DMS79 treated with DMSO at 0.1 percent for 48 hours (cell line): ENCODE measurements at regions not wholly inside any gene's neighbourhood (a gene's known extent, or its start where the extent isn't known, plus 50 kb on each side); places are given as distances from the start of the nearest gene placed in this dataset.
"Not testable (repeated sequence)": the region's sequence is repeated elsewhere in the genome, so short reads cannot be mapped to it uniquely, and the experiment has no call there.

ENCODE experiments used
- DNase-seq: peaks from one replicate; lab custom pipeline; 2025; lab: John Stamatoyannopoulos, UW

DNA sequence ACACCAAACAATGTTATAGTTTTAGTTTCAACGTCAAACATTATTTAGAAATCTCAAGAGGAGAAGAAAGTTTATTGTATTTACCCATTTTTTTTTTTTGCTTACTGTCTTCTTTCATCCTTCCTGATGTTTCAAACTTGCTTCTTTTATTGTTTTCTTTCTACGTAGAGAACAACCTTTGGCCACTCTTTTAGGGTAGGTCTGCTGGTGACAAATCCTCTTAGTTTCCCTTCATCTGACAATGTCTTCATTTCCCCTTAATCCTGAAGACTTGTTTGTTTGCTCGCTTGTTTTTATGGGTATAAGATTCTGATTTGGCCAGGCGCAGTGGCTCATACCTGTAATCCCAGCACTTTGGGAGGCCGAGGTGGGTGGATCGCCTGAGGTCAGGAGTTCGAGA lies 89.1 kb downstream of the RHOU start:
- no peak for DNase-seq

DNA sequence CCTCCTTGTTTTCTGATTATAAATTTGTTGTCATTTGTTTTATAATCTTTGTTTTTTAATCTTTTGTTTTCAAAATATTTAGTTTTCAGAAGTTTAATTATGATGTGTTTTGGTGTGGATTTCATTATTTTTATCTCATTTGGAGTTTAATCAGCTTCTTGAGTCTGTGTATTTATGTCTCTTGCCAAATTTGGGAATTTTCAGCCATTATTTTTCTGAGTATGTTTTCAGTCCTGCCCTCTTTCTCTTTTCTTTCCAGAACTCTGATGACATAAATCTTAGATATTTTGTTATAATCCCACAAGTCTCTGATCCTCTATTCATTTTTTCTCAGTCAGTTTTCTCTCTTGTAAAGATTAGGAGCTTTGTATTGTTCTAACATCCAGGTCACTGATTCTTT lies 89.8 kb downstream of the RHOU start:
- DNase-seq = no peak

DNA sequence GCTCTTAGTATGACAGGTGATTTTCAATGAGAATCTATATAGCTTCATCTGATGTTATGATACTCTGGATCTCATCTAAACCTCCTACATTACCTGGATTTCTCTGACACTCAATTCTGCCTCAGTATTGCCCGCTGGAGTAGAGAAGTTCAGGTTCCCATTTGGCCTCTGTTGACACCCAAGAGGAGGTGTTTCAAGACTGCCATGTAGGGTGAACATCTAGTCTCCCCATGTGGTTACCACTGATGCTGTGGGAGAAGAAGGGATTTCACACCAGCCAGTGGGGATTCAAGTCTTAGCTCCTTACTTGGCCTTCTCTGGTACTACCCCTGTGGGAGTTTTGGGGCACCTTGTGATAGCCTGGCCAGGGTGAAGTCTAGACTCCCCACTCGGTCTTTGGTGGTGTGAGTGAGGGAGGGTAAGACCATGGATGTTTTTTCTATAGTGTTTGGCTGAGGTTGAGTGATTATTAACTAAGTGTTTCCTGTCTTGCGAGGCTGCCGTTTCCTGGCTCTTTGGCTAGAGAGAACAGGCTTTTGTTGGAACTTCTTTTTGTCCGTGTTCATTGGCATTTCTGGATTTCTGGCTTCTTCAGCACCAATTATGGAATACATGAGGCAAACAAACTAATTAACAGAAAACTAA lies 90.7 kb downstream of the RHOU start:
- DNase-seq = no peak

DNA sequence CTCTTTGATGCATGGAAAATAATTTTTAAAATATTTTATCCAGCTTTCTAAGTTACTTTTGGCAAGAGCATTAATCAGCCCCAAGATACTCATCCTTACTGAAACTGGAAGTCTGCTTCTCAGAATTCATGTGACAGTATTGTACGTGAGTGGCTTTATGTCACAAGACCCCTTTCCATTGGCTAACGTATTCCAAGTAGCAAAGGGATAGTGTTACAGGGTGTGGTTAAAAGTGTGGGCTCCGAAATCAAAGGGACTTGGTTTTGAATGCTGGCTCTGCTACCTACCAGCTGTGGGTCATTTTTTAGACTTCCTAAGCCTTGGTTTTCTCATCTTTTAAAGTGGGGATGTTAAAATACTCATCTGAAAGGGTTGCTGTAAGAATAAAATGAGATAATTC lies 91.7 kb downstream of the RHOU start:
- DNase-seq = no peak

DNA sequence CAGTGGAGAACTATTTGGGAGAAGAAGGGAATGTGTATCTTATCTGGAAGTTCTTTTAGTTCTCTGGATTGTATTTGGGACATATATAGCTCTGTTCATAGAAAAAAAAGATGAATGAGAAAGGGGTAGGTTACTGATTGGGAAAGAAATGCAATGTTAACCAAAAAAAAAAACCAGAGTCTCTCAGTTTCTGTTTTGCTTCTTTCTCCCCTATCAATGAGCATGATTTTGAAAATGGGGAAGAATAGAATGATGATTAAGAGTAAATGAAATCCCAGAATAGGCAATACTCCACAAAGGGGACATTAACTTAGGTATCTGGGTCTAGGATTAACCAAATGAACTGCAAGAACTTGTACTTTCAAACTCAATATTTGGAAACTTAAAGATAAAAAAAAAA lies 92.9 kb downstream of the RHOU start:
- no peak for DNase-seq

DNA sequence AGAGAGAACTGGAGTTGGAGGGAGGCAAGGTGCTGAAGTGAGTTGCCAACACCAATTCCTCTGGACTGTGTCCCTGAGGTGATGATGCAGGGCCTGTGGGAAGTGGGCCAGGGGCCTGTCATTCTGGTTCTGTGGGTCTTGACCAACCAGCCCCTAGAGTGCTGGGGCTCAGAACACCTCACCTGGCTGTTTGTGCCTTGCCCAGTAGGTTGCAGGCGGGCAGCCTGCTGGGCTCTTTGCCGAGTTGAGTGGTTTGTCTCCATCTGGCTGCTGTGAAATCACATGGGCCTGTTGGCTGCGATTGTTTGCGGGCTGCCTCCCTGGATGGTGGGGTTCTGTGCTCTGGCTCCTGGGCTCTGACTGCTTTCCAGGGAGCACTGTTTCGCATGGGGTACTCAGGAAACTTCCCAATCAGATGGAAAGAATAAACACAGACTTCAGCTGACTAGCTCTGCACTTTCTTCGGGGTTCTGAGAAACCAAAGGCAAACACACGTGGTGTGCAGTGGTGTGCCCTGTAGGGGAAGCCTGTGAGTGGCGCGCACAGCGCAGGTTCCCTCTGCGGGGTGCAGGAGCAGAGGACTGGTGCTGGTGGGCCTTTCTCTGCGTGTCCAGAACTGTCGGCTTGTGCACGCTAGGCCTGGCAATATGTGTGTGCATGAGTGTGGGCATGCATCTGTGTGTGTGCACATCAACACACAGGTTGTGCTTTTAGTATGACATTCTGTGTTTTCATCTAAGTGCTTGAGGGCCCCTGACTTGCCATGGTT lies 95.1 kb downstream of the RHOU start:
- no peak for DNase-seq

DNA sequence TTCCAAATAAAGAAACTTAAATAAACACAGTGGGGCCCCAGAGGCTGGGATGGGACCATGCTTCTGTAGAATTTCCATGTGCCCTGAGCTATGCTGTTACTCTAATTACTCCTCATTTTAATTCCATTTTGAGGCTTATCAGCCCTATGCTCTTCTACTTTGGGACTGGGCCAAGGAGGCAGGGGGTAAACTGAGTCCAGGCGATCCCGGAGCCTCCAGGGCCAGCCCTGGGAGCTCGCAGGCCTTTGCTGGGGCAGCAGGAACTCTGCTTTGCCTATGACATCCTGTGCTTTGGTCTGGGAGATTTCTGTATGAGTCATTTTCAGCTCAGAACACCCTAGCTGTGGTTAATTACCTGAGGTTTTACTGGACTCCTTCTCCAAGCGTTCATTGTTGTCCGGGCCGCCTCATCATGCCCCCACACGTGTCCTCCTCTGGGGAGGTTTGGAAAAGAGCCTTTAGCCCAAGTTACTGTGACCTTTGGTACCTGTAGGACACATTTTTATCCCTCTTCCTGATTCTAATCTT lies 95.7 kb downstream of the RHOU start:
- DNase-seq = no peak

DNA sequence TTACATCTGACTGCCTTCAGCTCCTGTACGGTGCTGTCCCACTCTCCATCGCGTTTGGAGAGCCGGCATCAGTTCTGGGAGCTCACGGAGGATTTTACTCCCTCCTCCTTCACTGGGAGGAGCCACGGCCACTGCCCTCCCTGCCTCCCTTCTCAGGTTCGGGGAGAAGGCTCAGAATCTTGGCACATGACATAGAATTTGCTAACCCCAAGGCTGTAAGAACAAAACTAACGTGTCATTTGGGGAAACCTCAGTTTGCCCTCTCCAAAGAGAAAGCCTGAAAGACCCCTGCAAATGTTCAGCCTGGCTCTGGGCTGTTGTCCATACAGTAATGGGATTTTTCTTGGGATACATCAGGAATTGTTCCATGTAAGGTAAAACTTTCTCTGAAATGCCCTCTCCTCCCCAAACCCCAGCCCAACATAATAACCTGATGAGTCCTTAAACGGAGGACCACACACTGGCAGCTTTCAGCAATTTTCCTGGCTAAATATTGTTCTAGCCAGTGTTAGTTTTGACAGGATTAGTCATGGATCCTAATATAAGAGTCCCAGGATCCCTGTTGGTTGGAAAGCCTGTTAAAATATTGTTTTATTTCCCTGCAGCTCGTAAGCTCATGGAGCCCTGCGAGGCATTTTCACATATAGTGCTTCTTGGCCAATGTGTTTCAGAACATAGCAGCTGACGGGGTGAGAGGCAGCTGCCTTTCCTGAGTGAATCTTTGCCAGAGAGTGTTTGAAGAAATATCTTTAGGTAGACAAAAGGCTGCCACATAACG lies 98.8 kb downstream of the RHOU start:
- DNase-seq = no peak

DNA sequence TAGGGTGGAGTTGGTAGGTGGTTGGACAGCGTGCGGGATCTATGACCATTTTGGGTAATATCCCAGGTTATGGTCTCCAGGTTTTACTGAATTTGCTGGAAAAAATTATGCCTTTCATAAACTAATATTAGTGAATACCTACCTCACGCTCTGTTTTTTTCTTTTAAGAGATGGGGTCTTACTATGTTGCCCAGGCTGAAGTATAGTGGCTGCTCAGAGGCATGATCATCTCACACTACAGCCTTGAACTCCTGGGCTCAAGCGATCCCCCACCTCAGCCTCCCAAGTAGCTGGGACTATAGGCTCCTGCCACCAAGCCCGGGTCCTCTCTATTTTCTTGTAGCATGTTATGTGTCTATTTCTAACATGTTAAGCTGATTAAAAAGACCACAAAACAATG lies 100.2 kb downstream of the RHOU start:
- DNase-seq = no peak

DNA sequence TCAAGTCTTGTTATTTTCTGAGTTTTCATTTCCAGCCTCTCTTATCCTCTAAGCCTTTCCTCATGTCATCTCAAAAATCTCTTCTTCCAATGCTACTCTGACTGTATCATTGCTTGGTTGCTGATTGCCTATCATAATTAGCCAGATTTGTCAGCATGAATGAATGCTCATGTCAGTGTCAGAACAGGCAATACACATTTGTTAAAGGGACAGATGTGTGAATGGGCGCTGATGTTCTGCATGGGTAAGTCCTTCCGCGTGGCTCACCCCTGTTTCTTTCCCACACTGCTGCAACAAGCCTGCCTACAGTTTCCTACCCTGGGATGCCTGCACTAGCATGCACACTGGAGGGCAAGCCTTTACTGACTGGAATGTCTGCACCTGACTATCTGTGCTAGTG lies 100.6 kb downstream of the RHOU start:
- no peak for DNase-seq

DNA sequence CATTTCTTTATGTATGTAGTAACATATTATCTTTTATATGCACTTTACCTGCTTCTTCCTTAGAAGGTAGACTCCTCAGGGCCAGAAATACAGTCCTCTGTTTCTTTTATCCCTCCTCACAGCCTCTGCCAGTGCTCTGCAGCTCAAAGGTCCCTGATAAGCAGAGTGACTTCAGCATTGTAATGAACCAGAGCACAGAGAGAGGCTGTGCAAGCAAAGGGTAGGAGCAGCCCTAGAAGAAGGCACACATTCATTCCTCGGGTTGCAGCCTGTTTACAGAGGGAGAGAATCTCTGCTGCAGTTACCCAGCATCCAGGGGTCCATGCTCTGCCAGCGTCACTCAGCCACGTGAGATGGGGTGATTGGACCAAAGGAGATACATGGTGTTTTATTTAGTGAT lies 101.1 kb downstream of the RHOU start:
- no peak for DNase-seq

DNA sequence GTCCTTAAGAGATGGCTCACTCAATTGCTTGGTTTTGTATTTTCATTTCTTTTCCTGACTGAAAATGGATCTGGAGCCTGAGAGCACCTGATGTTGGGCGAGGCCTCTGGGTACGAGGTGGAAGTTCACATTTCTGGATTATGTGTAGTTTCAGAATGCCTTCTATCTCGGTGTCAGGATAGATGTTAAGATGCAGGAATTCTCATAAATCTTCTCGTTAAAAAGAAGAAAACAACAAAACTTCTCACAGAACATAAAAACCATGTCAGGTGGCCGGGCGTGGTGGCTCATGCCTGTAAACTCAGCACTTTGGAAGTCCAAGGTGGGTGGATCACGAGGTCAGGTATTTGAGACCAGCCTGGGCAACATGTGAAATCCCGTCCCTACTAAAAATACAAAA lies 101.8 kb downstream of the RHOU start:
- DNase-seq = no peak

DNA sequence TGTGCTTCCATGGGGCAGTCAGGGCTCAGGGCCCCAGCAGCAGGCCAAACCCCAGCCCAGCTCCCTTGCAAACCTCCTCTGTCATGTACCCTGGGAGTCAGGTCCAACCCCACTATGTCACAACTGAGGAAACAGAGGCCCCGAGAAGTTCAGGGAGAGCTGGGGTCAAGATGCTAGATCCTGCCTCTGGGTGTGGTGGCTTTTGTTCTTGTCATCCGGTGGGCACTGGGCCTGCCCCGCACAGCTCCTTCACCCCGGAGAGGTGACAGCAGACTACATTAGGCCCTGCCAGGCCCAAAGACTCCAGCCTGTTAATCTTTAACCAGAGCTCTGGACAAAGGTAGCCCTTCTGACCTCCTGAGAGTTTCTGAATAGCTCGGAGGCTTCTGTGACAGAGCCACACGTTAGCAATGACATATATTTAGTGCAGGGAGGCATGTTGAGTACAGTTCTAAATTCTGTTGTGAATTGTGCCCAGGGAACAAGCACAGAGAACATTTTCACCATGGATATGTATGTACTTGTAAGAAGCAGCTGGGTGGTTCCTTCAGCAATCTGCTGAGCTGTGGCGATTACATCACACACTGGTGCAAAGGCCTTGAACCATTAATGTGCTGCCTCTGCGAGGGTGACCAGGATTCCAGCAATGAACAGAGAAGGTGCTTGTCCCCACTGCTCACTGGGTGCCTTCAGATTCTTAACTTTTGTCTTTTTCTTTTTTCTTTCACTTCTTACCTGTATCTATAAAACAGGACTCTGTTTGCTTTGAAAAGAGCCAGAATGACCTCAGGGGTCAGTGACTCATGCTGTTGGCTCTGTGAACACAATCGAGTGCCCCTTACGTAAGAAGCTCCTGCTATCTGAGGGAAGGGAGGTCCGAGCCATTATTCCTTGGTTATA lies 102.8 kb downstream of the RHOU start:
- no peak for DNase-seq

DNA sequence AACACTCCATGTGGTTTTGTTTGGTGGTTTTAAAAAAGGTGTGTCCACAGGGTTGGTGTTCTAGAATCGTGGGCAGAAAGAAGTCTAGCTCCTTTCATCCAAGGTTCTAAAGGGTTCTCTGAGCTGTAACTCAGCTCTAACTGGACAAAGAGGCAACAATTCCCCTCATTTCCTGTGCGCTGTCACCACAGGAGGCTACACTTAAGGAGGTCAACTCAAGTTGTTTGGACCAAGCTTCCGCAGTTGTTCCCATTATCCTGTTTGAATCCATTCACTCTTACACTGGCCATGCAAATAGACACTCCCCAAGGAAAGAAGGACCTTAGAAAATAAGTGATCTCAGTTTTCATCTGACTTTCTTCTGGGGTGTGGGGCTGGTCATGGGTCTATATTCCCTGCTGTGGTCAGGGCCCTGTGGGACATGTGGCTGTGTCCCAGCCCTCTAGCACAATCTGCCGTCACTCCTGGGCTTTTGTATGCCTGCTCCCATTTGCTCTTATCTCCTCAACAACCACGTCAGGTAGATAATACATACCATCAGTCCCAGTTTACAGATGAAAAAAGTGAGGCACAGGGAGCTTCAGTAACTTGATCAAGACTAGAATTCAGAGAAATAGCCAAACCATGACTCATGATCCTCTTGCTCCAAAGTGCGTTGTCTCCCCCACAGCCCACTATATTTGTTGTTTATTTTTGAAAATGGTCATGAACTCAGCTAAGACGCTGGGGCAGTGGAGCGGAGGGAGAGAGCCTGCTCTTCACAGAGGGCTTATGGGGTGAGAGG lies 103.6 kb downstream of the RHOU start:
- DNase-seq = no peak

DNA sequence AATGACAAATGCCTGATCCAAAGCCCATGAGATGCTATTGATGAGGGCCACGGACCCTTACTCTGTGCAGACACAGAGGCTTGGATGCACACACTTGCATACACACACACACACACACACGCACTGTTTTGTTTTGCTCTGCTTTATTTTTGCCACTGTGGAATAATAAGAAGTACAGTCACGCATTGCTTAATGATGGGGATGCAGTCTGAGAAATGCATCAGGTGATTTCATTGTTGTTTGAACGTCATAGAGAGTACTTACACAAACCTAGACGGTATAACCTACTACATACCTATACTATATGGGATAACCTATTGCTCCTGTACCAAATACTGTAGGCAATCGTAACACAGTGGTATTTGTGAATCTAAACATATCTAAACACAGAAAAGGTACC lies 104.4 kb downstream of the RHOU start:
- no peak for DNase-seq

DNA sequence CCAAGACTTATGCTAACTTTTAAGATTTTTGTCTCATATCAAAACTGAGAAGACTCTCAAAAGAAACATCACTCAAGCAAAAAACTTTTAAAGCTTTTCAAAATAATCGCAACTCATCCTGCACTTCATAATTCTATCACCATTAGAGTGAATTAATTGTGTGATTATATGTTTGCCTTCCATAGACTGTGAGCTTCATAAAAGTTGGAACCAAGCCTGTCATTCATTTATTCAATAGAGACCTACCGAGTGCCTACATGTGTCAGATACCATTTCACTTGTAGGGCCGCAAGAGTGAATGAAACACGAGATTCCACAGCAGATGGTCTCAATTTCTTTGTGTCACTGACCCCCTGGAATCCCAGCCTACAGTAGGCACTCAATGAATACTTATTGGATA lies 106.4 kb downstream of the RHOU start:
- DNase-seq = no peak

DNA sequence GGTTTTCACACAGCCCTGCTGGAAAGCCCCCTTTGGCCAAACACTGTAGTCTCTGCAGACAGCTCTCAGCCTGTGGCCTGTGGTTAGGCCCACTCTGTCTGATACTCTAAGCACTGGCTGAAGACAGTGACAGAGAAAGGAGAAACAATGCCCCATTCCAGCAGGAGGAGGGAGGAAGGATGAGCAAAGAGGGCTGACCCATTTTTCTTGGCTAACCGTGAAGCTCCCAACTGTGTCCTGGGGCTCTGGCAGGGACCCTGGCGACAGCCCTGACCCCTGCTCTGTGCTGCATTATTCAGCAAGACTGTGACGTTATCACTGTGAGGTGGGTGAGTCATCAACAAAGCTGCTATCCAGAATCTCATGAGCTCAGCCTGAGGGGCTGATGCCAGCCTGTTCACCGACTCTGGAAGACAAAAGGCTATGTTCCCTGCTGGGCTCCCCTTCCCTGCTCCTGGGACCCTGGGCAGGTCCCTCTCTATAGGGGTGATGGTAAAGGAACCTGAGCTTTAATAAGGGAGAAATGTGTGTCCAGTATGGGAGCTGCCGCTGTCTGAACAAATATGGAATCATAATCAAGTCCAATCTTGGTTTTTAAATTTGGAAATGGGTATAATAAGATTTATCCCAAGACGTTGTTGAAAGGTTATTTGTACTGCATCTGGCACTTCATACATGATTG lies 107.0 kb downstream of the RHOU start:
- DNase-seq = no peak

DNA sequence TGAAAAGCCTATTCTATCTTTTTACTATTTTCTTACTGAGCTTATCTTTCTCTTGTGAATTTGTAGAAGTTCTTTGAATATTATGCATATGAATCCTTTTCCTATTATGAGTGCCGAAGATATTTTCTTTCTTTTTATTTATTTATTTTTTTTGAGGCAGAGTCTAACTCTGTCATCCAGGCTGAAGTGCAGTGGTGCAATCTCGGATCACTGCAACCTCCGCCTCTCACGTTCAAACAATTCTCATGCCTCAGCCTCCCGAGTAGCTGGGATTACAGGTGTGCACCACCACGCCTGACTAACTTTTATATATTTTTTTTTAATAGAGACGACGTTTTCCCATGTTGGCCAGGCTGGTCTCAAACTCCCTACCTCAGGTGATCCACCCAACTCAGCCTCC lies 109.8 kb downstream of the RHOU start:
- no peak for DNase-seq

DNA sequence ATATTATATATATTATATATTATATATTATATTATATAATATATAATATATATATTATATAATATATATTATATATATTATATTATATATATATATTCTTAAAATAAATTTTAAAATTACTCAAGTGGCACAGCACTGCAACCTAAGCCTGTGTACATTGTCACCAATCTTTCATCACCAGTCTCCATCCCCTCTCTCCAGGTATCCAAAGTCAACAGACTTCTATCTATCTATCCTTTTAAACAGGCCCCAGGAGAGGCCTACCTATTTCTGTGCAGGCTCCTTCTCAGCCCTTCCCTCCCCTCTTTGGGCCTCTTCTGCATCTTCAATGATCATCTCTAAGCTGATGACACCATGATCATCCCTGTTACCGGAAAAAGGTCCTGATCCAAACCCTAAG lies 111.7 kb downstream of the RHOU start:
- DNase-seq = no peak

DNA sequence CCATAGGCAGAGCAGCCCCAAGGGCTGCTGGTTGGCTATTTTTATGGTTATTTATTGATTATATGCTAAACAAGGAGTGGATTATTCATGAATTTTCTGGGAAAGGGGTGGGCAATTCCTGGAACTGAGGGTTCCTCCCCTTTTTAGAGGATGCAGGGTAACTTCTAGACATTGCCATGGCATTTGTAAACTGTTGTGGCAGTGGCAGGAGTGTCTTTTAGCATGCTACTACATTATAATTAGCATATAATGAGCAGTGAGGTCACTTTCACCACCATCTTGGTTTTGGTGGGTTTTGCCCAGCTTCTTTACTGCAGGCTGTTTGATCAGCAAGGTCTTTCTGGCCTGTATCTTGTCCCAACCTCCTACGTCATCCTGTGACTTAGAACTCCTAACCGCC lies 112.2 kb downstream of the RHOU start:
- not testable (repeated sequence) for DNase-seq

DNA sequence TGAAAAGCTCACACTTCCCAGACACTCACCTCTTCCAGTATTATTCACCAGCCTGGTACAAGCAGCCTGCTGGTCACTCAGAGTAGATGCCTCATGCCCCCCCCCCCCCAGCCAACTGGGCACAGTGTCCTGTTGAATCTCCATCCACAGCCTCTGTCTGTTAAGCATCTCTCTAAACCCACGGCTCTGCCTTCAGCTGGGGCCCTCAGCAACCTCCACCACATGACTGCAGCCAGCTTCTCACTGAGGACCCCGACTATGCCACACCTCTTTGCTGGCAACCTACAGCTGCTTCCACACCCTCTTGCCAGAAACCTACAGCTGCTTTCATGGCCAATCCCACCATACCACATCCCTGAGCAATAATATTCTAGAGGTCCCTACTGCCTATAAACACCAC lies 113.1 kb downstream of the RHOU start:
- DNase-seq = no peak
